IPS-18c (cell line): ENCODE measurements at regions not wholly inside any gene's neighbourhood (a gene's known extent, or its start where the extent isn't known, plus 50 kb on each side); places are given as distances from the start of the nearest gene placed in this dataset.

Experiments
- H3K4me3 ChIP-seq: 2 replicates; pipeline ENCODE4 v1.7.0; 2013; ENCODE audit warnings: low read depth, mild to moderate bottlenecking, low read length, moderate library complexity; ENCODE audit not compliant: insufficient read depth
- H3K9me3 ChIP-seq: one replicate; pipeline ENCODE4 v1.6.1; 2013; ENCODE audit warnings: mild to moderate bottlenecking, low read length, moderate library complexity; ENCODE audit not compliant: control insufficient read depth, insufficient read depth

GRCh38 chr19:30092721-30093569, 150.9 kb downstream of the URI1 start:
- Histone ChIP-seq H3K9me3 (peaks cover 4% of the 10 kb centered on the region), H3K4me3 (no peak overlapping the region)

DNA sequence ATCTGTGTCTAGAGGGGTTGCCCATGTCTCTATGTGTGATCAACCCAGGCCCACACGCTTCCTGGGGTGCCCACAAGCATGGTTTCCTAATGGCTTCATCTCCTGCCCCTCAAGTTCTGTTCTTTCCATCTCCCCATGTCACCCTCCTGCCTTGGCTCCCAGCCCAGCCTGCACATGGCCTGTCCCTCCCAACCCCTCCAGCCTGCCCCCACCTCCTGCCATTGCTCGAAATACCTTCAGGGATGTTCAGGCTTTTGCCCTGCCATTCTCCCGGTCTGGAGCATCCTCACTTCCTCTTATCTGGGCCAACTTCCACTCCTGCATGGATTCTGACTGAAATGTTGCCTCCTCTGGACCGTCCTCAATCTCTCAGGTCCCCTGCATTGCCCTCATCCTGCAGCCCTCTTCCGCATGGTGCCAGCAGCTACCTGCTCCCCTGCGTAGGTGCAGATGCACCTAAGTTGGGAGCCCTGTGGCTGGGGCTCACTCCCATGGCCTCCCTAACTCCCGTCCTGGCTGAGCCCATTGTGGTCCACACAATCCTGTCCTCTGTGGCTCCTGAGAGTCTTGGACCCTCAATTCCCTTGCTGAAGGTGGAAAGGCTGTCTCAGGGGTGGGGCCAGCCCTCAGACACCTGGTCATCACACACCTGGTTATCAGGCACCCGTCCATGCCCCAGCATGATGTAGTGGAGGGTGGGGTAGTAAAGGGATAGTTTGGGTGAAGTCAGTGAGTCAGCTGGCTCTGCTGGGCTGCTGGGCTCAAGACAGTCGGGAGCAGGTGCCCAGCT, 152.1 kb downstream of the URI1 start:
- Histone ChIP-seq H3K4me3 (no peak overlapping the region), H3K9me3 (peaks cover 4% of the 10 kb centered on the region)

DNA sequence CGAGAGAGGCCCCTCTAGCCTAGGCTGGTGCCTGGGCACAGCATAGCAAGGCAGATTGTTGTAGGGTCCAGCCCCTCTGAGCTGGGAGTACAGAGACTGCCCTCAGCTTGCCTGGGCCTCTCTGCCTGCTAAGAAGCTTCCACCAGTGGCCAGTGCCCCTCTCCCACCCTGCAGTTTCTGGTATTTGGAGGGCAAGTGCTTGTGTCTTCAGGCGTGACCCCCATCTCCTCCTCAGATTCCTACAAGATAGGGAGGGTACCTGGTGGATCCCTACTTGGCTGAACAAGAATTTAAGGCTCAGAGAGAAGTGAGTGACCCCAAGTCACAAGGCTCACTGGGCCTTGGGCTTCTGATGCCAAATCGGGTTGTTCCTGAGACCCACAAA, 152.7 kb downstream of the URI1 start:
- Histone ChIP-seq H3K9me3 (peaks cover 4% of the 10 kb centered on the region), H3K4me3 (no peak overlapping the region)

- H3K9me3 ChIP-seq, result peaks cover 4% of the 10 kb centered on the region
- H3K4me3 ChIP-seq, result no peak overlapping the region
Measured at GRCh38 chr19:30095171-30095570, 153.1 kb downstream of the URI1 start.

DNA sequence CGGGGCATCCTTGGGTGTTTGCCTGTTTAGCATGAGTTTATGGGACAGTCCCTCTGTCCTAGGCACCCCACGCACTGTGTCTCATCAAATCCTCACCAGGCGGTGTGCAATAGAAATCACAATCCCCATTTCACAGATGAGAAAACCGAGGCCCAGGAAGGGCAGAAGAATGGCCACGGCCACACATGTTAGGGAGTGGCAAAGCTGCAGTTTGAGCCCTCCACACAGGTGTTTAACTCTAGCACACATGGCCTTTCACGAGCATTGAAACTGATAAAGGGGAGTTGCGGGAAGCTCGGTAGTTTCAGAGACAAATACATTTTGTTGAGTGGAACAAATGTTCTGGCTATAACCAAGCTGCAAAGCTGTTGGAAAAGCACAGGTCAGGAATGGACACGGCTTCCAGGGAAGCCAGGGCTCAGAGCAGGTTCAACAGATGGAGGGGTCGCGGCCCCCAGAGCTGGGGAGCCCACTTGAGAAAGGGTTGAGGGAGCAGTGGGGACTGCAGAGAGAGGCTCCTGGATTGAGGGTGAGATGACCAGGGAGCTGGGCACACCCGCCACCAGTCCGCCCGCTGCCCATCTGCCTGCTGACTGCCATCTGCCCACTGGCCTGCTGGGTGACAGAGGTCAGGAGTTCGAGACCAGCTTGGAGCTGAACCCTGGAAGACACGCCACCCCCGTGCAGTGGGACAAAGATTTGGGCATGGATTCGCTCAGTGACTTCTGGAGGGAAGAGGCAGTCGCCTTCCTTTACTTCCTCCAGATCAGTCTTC, 154.7 kb downstream of the URI1 start:
- peaks cover 4% of the 10 kb centered on the region for H3K9me3 ChIP-seq

GRCh38 chr19:30097746-30098280, 155.8 kb downstream of the URI1 start:
- Histone ChIP-seq H3K9me3 (peaks cover 2% of the 10 kb centered on the region), H3K4me3 (no peak overlapping the region)

More for the DNA sequence above, 154.7 kb downstream of the URI1 start:
- H3K4me3 ChIP-seq, result no peak overlapping the region

- no peak overlapping the region for H3K4me3 ChIP-seq
Measured at GRCh38 chr19:30102239-30102638, 160.2 kb downstream of the URI1 start.

GRCh38 chr19:30102666-30103065, 160.6 kb downstream of the URI1 start:
- no peaks in the 10 kb centered on the region for H3K9me3 ChIP-seq
- no peak overlapping the region for H3K4me3 ChIP-seq

More at GRCh38 chr19:30102239-30102638, 160.2 kb downstream of the URI1 start:
- no peaks in the 10 kb centered on the region for H3K9me3 ChIP-seq

GRCh38 chr19:30103981-30104380, 161.9 kb downstream of the URI1 start:
- H3K4me3 ChIP-seq, result no peak overlapping the region
- H3K9me3 ChIP-seq, result no peaks in the 10 kb centered on the region

- Histone ChIP-seq H3K4me3 (no peak overlapping the region), H3K9me3 (no peaks in the 10 kb centered on the region)
Measured at GRCh38 chr19:30105316-30105715, 163.3 kb downstream of the URI1 start.

DNA sequence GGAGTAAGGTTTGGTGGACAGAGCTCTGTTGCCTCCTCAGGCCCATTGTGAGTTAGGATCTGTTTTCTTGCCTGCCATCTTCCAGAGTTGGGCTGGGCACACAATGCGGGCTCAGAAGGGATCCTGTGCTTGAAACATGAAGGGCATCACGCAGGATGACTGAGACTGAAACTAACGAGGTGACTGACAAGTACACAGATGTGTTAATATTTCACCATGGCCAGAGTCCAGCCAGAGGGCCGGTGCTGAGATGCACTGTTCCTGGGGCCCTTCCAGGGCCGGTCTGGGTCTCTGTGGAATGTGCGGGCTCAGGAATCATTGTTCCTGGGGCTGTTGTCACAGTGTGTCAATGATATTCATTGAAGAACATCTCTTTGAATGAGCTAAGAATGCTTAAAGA, 163.7 kb downstream of the URI1 start:
- H3K4me3 ChIP-seq, result no peak overlapping the region

DNA sequence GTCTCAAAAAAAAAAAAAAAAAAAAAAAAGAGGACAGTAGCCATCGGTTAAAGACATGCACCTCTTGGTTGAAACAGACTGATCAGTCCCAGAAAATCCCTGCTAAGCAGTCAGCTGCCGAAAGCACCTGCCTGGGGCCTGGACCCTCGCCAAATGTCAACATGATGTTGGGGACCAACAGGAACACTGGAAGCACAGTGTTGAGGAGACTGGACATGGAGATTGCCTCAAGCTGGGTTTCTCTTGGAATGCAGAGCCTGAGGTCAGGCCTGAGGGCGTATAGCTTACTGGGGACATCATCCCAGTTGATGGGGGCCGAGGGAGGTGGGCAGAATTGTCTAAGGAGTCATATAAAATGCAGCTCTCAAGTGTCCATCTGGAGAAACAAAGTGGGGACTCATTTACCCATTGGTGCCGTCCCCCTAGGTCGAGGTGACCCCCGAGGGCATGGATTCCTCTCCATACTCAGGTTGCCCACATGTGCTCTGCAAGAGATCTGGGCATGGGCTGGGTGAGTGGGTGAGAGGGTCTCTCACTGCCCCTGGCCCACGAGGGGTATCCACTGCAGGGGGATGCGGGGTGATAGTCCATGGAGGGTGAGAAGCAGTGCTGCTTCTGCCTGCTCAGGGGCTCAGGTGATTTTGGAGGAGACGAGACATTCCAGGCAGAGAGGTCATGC, 164.5 kb downstream of the URI1 start:
- no peak overlapping the region for H3K4me3 ChIP-seq
- H3K9me3 ChIP-seq, result no peaks in the 10 kb centered on the region

More for the DNA sequence above, 163.7 kb downstream of the URI1 start:
- no peaks in the 10 kb centered on the region for H3K9me3 ChIP-seq

GRCh38 chr19:30107251-30107650, 165.2 kb downstream of the URI1 start:
- Histone ChIP-seq H3K9me3 (no peaks in the 10 kb centered on the region), H3K4me3 (no peak overlapping the region)

DNA sequence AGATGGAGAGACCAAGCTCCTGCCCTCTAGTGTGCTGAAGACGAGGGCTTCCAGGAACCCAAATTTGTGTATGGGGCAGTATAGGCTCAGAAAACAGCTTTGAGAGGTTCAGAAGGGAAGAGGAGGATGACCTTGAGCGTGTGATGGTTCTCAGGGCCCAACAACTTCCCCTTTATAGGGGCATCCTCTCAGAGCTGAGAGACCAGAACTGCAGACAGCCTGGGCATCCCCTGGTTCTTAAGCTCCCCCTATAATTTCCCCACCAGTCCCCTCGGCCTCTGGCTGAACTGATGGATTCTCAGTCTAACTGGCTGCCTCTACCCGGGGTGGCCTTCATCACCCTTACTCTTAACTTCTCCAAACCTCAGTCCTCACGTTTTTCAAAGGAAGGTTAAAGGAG, 167.5 kb downstream of the URI1 start:
- Histone ChIP-seq H3K4me3 (no peak overlapping the region), H3K9me3 (no peaks in the 10 kb centered on the region)

- H3K9me3 ChIP-seq, result no peaks in the 10 kb centered on the region
- no peak overlapping the region for H3K4me3 ChIP-seq
Measured at GRCh38 chr19:30111021-30111855, 169.2 kb downstream of the URI1 start.

- no peak overlapping the region for H3K4me3 ChIP-seq
Measured at GRCh38 chr19:30112171-30112570, 170.1 kb downstream of the URI1 start.

More at GRCh38 chr19:30112171-30112570, 170.1 kb downstream of the URI1 start:
- no peaks in the 10 kb centered on the region for H3K9me3 ChIP-seq
